GM21381 (cell line): ENCODE measurements at regions not wholly inside any gene's neighbourhood (a gene's known extent, or its start where the extent isn't known, plus 50 kb on each side); places are given as distances from the start of the nearest gene placed in this dataset.
"Not testable (repeated sequence)": the region's sequence is repeated elsewhere in the genome, so short reads cannot be mapped to it uniquely, and the experiment has no call there.

Experiments used
- ATAC-seq: cut with Tn5 transposase; IDR thresholded peaks from one replicate; pipeline ENCODE4 v1.9.1; 2021; ENCODE audit warnings: mild to moderate bottlenecking, moderate library complexity; ENCODE audit not compliant: unreplicated experiment

DNA sequence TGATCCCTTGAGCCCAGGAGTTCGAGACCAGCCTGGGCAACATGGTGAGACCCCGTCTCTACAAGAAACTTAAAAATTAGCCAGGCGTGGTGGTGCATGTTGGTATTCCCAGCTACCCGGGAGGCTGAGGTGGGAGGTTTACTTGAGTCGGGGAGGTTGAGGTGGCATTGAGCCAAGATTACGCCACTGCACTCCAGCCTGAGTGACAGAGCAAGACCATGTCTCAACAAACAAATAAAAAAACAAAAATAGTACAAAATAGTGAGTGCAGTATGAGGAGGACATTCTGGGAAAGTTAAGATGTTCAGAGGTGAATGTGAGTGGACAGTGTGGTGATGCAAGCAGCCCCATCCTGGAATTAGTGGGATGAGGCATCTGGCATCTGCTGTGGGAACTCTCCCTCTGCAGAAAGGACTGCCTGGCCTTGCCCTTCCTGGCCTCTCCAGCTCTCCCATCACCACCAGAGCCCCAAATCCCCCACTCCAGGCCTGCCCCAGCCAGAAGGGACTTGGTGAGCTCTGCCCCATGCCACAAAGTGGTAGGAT lies 96.6 kb upstream of the PARD3 start:
- ATAC-seq, result no peak

- no peak for ATAC-seq
Observed at GRCh38 chr10:34908481-34908880, 93.4 kb upstream of the PARD3 start.

GRCh38 chr10:34907743-34908430 lies 92.8 kb upstream of the PARD3 start:
- ATAC-seq, result no peak

DNA sequence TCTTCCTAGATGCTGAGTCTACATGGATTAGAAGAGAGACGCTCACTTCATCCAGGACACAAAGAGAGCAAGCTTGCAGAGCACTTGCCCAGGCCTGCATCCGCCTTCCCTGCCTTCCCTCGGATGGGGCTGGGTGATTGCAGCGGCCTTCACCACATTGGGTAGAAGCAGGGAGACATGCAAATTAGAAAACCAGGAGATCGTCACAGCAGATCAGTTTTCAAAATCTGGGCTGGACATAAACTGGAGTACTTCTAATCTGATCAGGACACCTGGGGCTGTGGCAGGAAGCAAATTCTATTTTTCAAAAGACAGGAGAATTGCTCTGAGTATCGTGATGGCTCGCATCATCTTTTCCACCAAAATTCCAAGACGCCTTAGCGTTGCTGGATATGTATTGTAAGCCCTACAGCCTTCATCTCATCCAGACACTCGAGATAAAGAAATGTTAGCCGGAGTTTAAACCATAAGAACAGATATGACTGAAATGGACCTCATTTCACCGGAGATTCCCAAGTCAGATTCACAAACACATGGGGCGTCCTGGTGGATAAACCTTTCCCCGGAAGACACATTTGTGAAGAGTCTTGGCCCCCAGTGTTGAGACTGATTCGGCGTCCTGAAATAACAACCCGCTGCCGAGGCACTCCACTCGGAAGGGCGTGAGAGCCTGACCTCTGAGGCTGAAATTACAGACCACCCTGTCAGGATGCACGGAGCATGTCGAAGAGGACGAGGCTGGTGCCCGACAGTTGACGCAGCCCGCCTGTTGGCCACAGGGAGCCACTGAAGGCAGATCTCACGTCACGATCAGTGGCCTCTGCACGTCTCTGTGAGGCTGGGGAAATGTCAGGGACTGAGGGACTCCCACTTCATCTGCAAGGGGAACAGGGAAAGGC lies 91.2 kb upstream of the PARD3 start:
- no peak for ATAC-seq

GRCh38 chr10:34905200-34905927 lies 90.3 kb upstream of the PARD3 start:
- ATAC-seq, result no peak

GRCh38 chr10:34904191-34904590 lies 89.1 kb upstream of the PARD3 start:
- ATAC-seq, result no peak

DNA sequence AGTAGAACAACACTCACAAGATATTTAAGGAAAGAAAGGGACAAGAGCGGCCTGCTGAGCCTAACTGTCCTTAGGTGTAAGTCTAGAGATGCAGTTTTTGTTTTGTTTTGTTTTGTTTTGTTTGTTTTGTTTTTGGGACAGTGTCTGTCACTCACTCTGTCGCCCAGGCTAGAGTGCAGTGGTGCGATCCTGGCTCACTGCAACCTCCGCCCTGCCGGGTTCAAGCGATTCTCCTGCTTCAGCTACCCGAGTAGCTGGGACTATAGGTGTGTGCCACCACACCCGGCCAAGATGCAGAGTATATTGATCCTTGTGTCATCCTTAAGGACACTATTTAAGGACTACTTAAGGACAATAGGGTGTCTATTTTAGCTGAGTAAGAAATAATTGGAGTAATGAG lies 84.1 kb upstream of the PARD3 start:
- ATAC-seq, result no peak

DNA sequence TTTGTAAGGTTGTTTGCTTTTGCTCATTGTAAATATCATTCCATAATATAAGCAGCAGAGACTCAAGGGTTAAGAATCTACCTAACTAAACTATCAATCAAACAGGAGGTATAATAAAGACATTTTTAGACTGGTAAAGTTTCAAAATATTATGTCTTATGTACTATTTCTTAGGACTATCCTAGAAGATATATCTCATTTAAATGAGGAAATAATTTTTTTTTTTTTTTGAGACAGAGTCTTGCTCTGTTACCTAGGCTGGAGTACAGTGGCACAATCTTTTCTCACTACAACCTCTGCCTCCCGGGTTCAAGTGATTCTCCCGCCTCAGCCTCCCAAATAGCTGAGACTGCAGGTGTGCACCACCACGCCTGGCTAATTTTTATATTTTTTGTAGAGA lies 80.9 kb upstream of the PARD3 start:
- no peak for ATAC-seq

DNA sequence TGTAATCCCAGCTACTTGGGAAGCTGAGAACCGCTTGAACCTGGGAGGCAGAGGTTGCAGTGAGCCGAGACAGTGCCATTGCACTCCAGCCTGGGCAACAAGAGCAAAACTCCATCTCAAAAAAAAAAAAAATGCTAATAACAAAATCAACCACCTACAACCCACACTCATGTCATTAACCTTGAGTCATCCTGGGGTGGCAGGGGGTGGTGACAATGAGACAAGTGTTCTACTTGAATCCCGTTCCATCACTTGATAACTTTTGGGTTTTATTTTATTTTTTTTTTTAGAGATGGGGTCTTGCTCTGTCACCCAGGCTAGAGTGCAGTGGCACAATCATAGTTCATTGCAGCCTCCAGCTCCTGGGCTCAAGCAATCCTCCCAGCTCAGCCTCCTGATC lies 80.0 kb upstream of the PARD3 start:
- not testable (repeated sequence) for ATAC-seq

DNA sequence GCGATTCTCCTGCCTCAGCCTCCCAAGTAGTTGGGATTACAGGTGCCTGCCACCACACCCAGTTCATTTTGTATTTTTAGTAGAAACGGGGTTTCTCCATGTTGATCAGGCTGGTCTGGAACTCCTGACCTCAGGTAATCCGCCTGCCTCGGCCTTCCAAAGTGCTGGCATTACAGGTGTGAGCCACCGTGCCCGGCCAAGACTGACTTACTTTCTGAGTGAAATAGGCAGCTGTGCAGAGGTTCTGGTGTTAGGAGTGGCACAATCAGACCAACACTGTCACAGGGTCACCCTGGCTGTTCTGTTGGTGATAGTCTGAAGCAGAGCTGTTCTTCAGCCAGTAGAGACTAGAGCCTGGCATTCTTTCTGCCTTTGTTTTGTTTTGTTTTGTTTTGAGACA lies 77.4 kb upstream of the PARD3 start:
- ATAC-seq, result not testable (repeated sequence)

DNA sequence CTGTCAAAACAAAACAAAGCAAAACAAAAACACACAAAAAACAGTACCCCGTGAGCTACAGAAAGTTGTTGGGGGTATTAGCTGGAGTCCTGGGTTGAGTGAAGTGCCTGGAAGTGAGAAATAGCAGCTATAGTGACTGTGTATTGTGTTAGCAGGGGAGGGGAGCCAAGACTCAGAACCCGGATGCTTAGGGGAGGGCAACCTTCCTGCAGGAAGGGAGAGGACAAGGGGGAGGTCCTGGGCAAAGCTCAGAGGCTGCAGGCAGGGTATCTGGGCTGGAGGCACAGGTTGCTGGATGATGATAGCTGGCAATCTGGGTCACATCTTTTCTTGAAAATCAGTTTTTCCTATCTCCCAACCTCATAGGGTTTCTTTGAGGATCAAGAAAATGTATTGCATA lies 75.8 kb upstream of the PARD3 start:
- ATAC-seq, result no peak

- ATAC-seq, result no peak
Observed at GRCh38 chr10:34889004-34889869, 74.1 kb upstream of the PARD3 start.

DNA sequence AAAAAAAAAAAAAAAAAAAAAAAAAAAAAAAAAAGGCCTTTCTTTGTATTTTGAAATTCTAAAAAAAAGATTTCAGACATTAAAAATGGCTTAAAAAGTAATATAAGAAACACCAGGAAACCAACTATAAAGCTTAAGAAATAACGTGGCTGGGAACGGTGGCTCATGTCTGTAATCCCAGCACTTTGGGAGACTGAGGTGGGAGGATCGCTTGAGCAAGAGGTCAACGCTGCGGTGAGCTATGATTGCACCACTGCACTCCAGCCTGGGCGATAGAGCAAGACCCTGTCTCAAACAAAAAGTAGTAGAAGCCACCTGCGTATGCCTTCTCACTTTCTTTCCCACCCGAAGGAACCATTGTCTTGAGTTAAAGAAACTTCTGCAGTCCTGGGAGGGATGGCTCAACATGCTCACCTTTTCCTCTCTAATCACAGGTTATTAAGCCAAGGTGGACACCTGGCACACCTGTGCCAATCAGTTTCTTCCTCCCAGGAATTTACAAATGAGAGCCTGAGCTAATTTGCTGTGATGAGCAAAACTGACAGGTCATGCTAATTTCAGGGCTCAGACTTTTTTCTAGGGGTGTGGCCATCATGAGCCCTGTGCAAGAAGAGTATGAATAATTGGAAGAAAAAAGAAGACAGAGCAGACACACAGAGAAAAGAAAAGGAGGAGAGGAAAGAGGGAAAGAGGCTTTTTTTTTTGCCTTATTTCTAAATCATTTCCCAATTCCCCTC lies 72.0 kb upstream of the PARD3 start:
- ATAC-seq, result no peak

DNA sequence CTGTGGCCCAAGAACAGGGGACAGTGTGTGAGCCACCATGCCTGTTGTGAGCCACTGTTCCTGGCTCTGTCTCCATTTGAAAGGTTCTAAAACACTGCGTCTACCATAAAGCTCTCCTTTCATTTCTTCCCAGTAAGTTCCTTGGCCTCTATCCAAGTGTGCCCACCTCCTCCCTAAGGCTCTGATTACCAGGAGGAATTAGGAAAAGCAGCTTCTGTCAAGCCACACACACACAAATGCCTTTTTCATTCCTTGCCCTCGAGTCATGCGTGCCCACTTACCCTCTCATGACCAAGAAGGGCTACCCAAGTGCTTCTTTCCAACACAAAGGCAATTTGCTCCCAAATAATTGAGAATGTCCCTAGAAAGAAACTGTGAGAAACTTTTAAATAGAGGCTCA lies 70.8 kb upstream of the PARD3 start:
- ATAC-seq, result no peak

GRCh38 chr10:34885011-34885410 lies 69.9 kb upstream of the PARD3 start:
- ATAC-seq, result no peak

DNA sequence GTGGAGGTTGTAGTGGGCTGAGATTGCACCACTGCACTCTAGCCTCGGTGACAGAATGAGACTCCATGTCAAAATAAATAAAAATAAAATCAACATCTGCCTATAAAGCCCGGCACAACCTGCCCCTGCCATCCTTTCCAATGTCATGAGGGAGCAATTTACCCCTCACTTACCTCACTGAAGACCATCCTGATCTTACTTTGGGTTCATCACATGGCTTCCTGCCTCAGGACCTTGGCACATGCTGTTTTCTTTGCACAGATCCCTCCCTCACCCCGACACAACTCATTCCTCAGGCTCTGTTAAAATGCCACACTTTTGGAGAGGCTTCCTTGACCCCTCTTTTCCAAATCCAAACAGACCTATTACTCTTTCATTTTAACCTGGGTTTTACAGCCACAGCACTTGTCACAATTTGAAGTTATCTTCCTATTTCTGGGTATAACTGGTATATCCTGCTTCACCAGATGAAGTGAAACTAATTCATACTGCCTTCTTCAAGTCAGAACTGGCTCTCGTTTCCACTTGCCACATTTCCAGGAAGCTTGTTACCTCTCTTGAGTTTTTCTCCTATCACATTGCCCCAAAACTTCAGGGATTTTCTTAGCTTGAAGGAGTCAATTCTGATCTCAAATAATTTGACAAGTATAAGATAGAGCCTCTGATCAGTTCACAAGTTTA lies 69.3 kb upstream of the PARD3 start:
- ATAC-seq, result no peak

DNA sequence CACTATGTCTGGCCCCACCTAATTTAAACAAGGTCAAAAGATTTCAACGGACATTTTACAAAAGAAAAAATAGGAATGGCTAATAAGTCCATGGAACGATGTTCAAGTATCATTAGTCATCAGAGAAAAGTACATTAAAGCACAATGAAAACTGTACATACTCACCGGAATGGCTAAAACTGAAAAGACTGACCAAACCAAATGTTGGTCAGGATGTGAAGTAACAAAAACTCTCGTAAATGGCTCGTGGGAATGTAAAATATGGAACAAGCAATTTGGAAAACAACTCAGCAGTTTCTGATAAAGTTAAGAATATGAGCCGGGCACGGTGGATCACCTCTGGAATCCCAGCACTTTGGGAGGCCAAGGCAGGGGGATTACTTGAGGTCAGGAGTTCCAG lies 65.7 kb upstream of the PARD3 start:
- ATAC-seq, result no peak

GRCh38 chr10:34878651-34879050 lies 63.6 kb upstream of the PARD3 start:
- ATAC-seq, result not testable (repeated sequence)

DNA sequence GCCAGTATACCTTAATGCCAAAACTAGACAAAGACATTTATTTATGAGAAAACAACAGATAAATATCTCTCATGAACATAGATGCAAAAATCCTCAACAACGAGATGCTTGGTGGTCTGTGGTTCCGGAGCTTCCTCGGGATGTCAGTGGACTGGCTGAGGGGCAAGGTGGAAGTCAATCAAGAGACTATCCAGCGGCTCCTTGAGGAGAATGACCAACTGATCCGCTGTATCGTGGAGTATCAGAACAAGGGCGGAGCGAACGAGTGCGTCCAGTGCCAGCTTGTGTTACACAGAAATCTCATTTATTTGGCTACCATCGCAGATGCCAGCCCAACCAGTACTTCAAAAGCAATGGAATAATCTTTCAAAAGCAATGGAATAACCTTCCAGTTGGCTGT lies 60.0 kb upstream of the PARD3 start:
- ATAC-seq, result no peak
